T-helper 1 cell treated with Interleukin-12 subunit alpha and Interleukin-12 subunit beta and Interleukin-4 antibody, amounts not matched to agents 30 μg/mL and 1 μg/mL, for 36 hours (primary cell): ENCODE measurements at regions not wholly inside any gene's neighbourhood (a gene's known extent, or its start where the extent isn't known, plus 50 kb on each side); places are given as distances from the start of the nearest gene placed in this dataset.
"Not testable (repeated sequence)": the region's sequence is repeated elsewhere in the genome, so short reads cannot be mapped to it uniquely, and the experiment has no call there.

Experiments used
- H3K27ac Mint-ChIP-seq: one replicate; pipeline ENCODE4 v1.8.0; 2021; ENCODE audit warnings: mild to moderate bottlenecking, mixed read lengths
- H3K27me3 Mint-ChIP-seq: one replicate; pipeline ENCODE4 v1.8.0; 2021; ENCODE audit warnings: low read depth, mixed read lengths
- H3K36me3 Mint-ChIP-seq: one replicate; pipeline ENCODE4 v1.8.0; 2021; ENCODE audit warnings: low read depth, mixed read lengths
- H3K4me1 Mint-ChIP-seq: one replicate; pipeline ENCODE4 v1.8.0; 2021; ENCODE audit warnings: low read depth, mixed read lengths
- H3K4me3 Mint-ChIP-seq: one replicate; pipeline ENCODE4 v1.8.0; 2021; ENCODE audit warnings: mild to moderate bottlenecking, moderate library complexity, mixed read lengths
- H3K9me3 Mint-ChIP-seq: one replicate; pipeline ENCODE4 v1.8.0; 2021; ENCODE audit warnings: mixed read lengths

DNA sequence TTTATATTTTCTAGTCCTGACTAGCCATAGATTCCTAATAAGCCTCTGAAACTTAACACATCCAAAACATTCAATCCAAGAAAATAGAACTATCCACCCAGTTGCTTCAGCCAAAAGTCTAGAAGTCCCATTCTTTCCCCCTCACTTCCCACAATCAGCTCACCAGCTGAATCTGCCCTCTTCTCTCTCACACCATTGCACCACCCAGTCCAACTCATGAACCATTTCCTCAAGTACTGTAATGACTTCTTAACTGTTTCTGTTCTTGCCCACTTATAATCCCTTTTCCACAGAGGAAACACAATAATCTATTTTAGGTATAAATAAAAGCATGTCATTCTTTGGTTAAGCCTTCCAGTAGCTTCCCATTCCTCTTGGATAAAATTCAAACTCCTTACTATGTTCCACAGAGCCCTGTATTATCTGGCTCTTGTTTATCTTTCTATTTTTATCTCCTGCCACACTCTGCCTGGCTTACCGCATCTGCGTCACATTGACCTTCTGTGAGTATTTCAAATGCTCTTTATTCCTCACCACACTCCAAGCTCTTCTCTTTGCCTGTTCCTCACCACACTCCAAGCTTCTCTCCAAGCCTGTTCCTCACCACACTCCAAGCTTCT lies 205.9 kb upstream of the FRG1 start:
- not testable (repeated sequence) for H3K4me1 Mint-ChIP-seq

DNA sequence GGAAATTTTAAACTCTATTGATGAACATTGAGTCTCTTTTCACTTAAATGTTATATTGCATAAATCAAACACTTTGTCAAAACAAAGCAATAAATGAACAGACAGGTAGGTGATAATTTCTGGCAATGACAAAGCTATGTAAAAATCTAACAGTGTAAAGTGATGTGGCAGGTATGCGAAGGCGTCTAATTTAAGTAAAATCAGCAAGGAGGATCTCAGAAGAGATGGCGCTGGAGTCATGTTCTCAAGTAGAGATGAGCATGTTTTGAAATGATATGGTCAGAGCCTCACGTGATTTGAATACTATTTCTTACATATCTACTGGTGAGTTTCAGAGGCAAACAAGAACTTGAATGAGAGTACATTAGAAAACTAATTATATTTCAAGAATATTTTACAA lies 204.0 kb upstream of the FRG1 start:
- H3K9me3 Mint-ChIP-seq, H3K4me3 Mint-ChIP-seq, H3K4me1 Mint-ChIP-seq, H3K27ac Mint-ChIP-seq, H3K36me3 Mint-ChIP-seq, H3K27me3 Mint-ChIP-seq: not testable (repeated sequence)

More for the DNA sequence above, 205.9 kb upstream of the FRG1 start:
- not testable (repeated sequence) for H3K36me3 Mint-ChIP-seq, H3K27me3 Mint-ChIP-seq, H3K27ac Mint-ChIP-seq, H3K4me3 Mint-ChIP-seq, H3K9me3 Mint-ChIP-seq

- not testable (repeated sequence) for H3K27me3 Mint-ChIP-seq
These were observed 200.6 kb upstream of the FRG1 start for GRCh38 chr4:189740118-189740517.

DNA sequence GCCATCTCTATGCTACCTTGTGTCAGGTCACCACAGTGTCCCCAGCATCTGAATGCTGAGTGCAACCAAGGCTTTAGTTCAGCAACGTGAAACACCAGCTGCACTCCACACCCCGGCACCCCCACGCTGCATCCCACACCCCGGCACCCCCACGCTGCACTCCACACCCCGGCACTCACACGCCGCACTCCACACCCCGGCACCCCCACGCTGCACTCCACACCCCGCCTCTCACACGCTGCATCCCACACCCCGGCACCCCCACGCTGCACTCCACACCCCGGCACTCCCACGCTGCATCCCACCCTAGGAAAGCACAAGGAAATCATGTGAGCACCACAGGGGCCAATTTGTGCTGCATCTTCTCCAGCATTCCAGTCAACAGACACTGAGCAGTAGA lies 199.8 kb upstream of the FRG1 start:
- Mint-ChIP-seq H3K4me1 (no peaks in the 10 kb centered on the region), H3K27ac (no peak overlapping the region), H3K27me3 (no peaks in the 10 kb centered on the region), H3K36me3 (no peaks in the 10 kb centered on the region), H3K4me3 (no peak overlapping the region), H3K9me3 (no peaks in the 10 kb centered on the region)

More at GRCh38 chr4:189740118-189740517, 200.6 kb upstream of the FRG1 start:
- not testable (repeated sequence) for H3K4me1 Mint-ChIP-seq, H3K4me3 Mint-ChIP-seq, H3K36me3 Mint-ChIP-seq, H3K27ac Mint-ChIP-seq, H3K9me3 Mint-ChIP-seq

DNA sequence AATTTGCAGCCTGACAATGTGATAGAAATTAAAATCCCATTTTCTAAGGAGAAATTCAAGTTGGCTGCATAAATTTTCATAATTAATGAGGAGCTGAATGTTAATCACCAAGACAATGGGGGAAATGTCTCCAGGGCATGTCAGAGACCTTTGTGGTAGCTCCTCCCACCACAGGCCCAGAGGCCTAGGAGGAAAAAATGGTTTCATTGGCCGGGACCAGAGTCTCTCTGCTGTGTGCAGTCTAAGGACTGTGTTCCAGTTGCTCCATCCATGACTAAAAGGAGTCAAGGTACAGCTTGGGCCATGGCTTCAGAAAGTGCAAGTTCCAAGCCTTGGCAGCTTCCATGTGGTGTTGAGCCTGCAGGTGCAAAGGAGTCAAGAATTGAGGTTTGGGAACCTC lies 187.6 kb upstream of the FRG1 start:
- H3K9me3 Mint-ChIP-seq = peaks cover 13% of the 10 kb centered on the region
- H3K4me1 Mint-ChIP-seq, H3K27ac Mint-ChIP-seq, H3K27me3 Mint-ChIP-seq, H3K36me3 Mint-ChIP-seq, H3K4me3 Mint-ChIP-seq: not testable (repeated sequence)

- no peak overlapping the region for H3K4me3 Mint-ChIP-seq
These were observed 177.1 kb upstream of the FRG1 start for GRCh38 chr4:189763583-189763982.

DNA sequence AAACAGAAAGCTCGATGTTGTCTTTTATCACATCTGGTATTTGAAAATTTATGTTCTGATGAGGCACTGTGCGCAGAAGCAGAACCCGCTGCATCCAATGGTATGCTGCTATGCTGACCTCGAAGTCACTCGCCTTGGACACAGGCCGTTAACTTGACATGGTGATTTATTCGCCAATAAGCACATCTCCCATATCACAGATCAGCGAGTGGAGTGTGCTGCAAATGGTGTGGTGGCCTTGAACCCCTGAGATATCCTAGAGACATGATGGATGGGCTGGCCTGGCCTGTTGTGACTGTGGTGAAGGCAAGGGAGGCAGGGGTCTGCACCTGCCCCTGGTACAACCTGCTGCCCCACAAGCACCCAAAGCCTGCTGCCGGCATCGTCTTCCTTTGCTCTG lies 175.4 kb upstream of the FRG1 start:
- H3K27me3 Mint-ChIP-seq = no peaks in the 10 kb centered on the region
- no peaks in the 10 kb centered on the region for H3K4me1 Mint-ChIP-seq
- H3K36me3 Mint-ChIP-seq = no peaks in the 10 kb centered on the region
- no peaks in the 10 kb centered on the region for H3K9me3 Mint-ChIP-seq
- no peak overlapping the region for H3K27ac Mint-ChIP-seq
- H3K4me3 Mint-ChIP-seq = no peak overlapping the region

More at GRCh38 chr4:189763583-189763982, 177.1 kb upstream of the FRG1 start:
- no peaks in the 10 kb centered on the region for H3K9me3 Mint-ChIP-seq
- no peaks in the 10 kb centered on the region for H3K27me3 Mint-ChIP-seq
- no peaks in the 10 kb centered on the region for H3K4me1 Mint-ChIP-seq
- no peak overlapping the region for H3K27ac Mint-ChIP-seq
- H3K36me3 Mint-ChIP-seq = no peaks in the 10 kb centered on the region

DNA sequence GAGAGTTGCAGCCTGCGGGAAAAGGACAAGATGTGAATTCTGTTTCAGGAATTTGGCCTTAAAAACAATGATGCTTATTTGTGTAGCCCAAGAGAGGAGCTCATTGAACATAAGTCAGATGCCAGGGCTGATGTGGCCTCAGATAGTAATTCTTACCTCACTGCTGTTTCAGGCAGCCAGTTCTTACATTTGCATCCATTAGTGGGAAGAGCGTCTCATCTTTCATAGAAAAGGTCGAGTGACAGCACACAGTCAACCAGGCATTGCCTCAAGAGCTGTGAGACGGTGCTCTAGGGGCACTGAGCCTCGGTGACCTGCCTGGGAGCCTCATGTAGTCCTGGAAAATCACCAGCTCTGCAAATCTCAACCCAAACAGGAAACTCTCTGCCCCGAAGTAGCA lies 174.9 kb upstream of the FRG1 start:
- Mint-ChIP-seq H3K27ac (no peak overlapping the region), H3K4me1 (no peaks in the 10 kb centered on the region), H3K36me3 (no peaks in the 10 kb centered on the region), H3K9me3 (no peaks in the 10 kb centered on the region), H3K4me3 (no peak overlapping the region), H3K27me3 (no peaks in the 10 kb centered on the region)

DNA sequence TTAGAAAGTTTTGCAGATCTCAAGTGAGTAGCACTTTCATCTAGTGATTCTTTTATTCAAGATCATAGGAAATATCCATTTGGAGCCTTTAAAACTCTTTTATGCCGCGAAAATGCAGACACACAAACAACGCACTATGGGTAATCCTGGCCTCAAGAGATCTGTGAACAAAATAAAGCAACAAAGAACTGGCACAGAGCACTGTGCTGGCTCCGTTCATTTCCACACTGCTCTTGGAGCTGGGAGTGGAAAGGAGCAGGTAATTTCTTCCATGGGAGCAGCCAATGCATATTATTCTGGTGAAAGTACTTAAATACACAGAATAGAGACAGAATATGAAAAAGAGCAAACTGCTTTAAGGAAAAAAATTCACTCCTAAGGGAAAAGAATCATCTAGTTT lies 172.7 kb upstream of the FRG1 start:
- H3K4me3 Mint-ChIP-seq = no peak overlapping the region
- no peaks in the 10 kb centered on the region for H3K9me3 Mint-ChIP-seq
- H3K27me3 Mint-ChIP-seq = no peaks in the 10 kb centered on the region
- no peaks in the 10 kb centered on the region for H3K4me1 Mint-ChIP-seq
- no peaks in the 10 kb centered on the region for H3K36me3 Mint-ChIP-seq
- H3K27ac Mint-ChIP-seq = no peak overlapping the region

DNA sequence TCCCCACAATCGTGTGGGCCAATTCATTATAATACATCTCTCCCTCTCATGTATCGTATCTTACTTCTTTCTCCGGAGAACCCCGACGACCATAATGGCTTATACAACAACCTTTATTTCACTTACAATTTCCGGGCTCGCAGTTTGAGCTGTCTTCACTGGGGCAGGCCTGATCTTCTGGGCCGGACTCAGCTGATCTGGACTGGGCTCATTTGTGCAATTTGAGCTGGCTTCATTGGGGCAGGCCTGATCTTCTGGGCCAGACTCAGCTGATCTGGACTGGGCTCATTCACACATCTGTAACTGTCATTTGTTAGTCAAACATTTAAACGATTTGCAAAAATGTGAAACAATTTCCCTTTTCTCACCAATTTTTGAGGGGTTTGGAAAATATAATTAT lies 171.5 kb upstream of the FRG1 start:
- H3K9me3 Mint-ChIP-seq = peaks cover 3% of the 10 kb centered on the region
- no peaks in the 10 kb centered on the region for H3K36me3 Mint-ChIP-seq
- H3K4me1 Mint-ChIP-seq = no peaks in the 10 kb centered on the region
- H3K4me3 Mint-ChIP-seq = no peak overlapping the region
- no peak overlapping the region for H3K27ac Mint-ChIP-seq
- H3K27me3 Mint-ChIP-seq = no peaks in the 10 kb centered on the region

- H3K36me3 Mint-ChIP-seq = no peaks in the 10 kb centered on the region
- H3K27me3 Mint-ChIP-seq = no peaks in the 10 kb centered on the region
- peaks cover 4% of the 10 kb centered on the region for H3K9me3 Mint-ChIP-seq
- H3K27ac Mint-ChIP-seq = no peak overlapping the region
- H3K4me1 Mint-ChIP-seq = no peaks in the 10 kb centered on the region
- no peak overlapping the region for H3K4me3 Mint-ChIP-seq
These were observed 168.8 kb upstream of the FRG1 start for GRCh38 chr4:189771696-189772361.

- Mint-ChIP-seq H3K27ac (no peak overlapping the region), H3K4me1 (no peaks in the 10 kb centered on the region), H3K36me3 (no peaks in the 10 kb centered on the region), H3K27me3 (no peaks in the 10 kb centered on the region), H3K4me3 (no peak overlapping the region), H3K9me3 (peaks cover 8% of the 10 kb centered on the region)
These were observed 166.8 kb upstream of the FRG1 start for GRCh38 chr4:189773909-189774308.

GRCh38 chr4:189779281-189779980 lies 161.2 kb upstream of the FRG1 start:
- no peaks in the 10 kb centered on the region for H3K36me3 Mint-ChIP-seq

DNA sequence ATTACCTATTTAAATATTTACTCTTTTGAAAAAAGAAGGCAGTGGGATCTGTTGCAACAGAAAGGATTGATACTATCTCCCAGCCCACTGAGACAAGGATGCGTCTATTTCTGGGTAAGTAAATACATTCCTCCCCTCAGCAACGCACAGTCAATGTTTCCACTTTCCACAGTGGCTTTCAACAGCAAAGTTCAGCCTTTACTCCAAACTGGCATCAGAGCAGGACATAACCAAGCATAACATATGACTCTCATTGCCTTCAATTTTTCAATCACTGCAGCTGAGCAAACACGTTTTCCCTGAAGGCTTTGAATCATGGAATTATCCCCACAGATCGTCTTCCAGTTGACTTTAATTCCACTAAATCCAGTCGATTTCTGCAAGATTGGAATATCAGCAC lies 160.3 kb upstream of the FRG1 start:
- no peak overlapping the region for H3K27ac Mint-ChIP-seq
- H3K9me3 Mint-ChIP-seq = peaks cover 5% of the 10 kb centered on the region
- H3K36me3 Mint-ChIP-seq = no peaks in the 10 kb centered on the region
- peaks cover 3% of the 10 kb centered on the region for H3K27me3 Mint-ChIP-seq
- H3K4me1 Mint-ChIP-seq = no peaks in the 10 kb centered on the region
- no peak overlapping the region for H3K4me3 Mint-ChIP-seq

More at GRCh38 chr4:189779281-189779980, 161.2 kb upstream of the FRG1 start:
- peaks cover 5% of the 10 kb centered on the region for H3K9me3 Mint-ChIP-seq
- H3K4me1 Mint-ChIP-seq = no peaks in the 10 kb centered on the region
- no peak overlapping the region for H3K27ac Mint-ChIP-seq
- peaks cover 3% of the 10 kb centered on the region for H3K27me3 Mint-ChIP-seq
- no peak overlapping the region for H3K4me3 Mint-ChIP-seq

DNA sequence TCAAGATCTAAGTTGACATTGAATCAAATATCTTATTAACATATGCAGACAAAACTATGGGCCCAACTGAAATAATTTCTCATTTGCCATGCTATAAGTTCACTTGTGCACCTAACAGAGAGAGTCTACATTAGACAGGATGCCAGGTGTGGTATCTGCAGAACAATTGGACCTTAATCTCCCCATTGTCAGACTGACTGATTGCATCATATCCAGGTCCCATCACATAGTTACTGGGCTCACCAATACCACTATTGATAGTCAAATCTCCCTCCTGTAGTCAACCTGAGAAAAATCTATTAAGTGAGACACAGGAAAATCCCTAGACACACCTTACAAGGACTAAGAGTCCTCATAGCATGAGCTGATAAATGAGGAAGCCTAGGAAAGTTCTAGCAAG lies 156.0 kb upstream of the FRG1 start:
- no peak overlapping the region for H3K4me3 Mint-ChIP-seq
- no peak overlapping the region for H3K27ac Mint-ChIP-seq
- no peaks in the 10 kb centered on the region for H3K9me3 Mint-ChIP-seq
- H3K4me1 Mint-ChIP-seq = no peaks in the 10 kb centered on the region
- H3K36me3 Mint-ChIP-seq = no peaks in the 10 kb centered on the region
- H3K27me3 Mint-ChIP-seq = peaks cover 3% of the 10 kb centered on the region
